ENCODE measurements at regions not wholly inside any gene's neighbourhood (a gene's known extent, or its start where the extent isn't known, plus 50 kb on each side); places are given as distances from the start of the nearest gene placed in this dataset.

- TF ChIP-seq, protein P1, sequence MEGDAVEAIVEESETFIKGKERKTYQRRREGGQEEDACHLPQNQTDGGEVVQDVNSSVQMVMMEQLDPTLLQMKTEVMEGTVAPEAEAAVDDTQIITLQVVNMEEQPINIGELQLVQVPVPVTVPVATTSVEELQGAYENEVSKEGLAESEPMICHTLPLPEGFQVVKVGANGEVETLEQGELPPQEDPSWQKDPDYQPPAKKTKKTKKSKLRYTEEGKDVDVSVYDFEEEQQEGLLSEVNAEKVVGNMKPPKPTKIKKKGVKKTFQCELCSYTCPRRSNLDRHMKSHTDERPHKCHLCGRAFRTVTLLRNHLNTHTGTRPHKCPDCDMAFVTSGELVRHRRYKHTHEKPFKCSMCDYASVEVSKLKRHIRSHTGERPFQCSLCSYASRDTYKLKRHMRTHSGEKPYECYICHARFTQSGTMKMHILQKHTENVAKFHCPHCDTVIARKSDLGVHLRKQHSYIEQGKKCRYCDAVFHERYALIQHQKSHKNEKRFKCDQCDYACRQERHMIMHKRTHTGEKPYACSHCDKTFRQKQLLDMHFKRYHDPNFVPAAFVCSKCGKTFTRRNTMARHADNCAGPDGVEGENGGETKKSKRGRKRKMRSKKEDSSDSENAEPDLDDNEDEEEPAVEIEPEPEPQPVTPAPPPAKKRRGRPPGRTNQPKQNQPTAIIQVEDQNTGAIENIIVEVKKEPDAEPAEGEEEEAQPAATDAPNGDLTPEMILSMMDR (IDR thresholded peaks at IDR 0.05), result no peak
- TF ChIP-seq POLR2A (IDR thresholded peaks at IDR 0.05), result no peak
Measured at GRCh38 chr9:106576232-106576760, 286.7 kb upstream of the ZNF462 start.

All from heart left ventricle (tissue), 13 donors.